HG02623 (cell line): ENCODE measurements at regions not wholly inside any gene's neighbourhood (a gene's known extent, or its start where the extent isn't known, plus 50 kb on each side); places are given as distances from the start of the nearest gene placed in this dataset.

Experiments used
- ATAC-seq: cut with Tn5 transposase; IDR thresholded peaks from one replicate; pipeline ENCODE4 v1.9.1; 2021; ENCODE audit warnings: moderate library complexity; ENCODE audit not compliant: unreplicated experiment

DNA sequence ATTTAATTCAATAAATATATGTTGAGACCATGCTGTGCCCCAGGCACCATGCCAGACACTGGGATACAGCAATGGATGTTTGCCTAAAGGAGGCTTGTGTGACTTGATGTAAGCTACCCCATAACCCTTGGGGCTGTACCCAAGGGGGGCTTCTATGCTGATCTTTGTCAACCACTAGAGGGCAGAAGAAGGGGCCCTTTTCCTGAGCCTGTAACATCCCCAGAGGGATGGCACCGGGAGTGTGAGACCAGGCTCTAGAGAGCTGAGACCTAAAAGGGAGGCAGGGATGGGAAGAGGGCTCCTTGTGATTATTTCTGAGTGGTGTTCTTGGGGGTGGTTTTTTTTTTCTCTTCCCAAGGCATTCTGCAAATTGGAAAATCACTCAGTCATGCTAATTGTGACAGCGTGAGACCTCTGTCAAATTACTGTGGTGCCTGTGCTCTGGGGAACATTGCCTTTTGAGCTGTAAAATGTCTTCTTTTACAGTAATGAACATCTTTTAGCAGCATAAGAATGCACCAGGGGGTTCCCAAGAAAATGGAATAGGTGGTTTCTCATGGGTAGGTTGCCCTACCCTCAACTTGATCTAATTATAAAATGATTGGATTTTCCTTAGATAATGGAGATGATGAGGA is 138.7 kb upstream of the SLC24A3 start:
- no peak for ATAC-seq

DNA sequence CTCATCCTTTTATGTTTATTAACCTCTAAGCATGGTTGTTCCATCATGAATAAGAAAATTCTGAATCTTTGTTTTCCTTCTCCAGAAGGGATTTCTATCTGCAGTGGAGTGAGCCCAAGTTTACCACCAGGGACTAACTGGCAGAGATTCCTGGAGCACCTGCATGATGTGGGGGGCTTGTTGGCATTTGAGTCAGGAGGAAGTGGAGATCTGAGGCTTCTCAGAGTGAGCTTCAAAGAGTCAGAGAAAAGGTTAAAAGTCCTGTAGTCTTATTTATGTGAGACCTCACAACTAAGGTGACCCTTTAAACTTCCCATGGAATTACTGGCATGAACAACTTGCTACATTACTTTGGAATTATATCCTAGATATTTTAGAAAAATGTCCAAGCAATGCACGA is 138.1 kb upstream of the SLC24A3 start:
- ATAC-seq, result no peak

DNA sequence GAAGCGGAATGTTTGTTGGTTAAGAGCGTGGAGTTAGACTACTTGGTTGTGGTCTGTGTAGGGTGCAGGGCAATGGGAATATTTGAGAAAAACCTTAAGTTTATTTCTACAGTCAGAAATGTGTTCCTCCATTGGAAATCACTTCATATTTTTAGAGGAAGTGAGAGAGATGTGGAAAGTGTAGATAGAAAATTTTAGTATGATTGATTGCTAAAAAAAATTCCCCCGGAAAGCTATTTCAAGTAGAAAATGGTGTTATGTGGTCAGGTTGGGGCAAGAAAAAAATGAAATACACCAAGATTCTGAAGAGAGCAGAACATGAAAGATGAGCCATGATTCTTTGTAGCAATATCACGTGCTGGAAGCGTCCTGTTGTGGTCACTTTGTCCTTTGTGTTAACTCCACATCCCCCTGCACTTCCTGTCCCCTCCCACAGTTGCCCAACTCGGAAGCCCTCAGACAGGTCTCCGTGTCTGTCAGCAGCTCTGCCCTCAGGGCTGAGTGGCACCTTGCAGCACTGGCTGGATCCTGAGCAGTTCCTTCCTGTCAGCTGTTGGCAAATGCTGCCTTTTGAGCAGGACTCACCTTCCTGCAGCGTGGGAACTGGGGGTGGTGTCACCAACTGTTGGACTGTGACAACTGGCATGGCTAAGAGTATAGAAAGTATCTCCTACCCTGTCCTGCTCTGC is 137.5 kb upstream of the SLC24A3 start:
- no peak for ATAC-seq

DNA sequence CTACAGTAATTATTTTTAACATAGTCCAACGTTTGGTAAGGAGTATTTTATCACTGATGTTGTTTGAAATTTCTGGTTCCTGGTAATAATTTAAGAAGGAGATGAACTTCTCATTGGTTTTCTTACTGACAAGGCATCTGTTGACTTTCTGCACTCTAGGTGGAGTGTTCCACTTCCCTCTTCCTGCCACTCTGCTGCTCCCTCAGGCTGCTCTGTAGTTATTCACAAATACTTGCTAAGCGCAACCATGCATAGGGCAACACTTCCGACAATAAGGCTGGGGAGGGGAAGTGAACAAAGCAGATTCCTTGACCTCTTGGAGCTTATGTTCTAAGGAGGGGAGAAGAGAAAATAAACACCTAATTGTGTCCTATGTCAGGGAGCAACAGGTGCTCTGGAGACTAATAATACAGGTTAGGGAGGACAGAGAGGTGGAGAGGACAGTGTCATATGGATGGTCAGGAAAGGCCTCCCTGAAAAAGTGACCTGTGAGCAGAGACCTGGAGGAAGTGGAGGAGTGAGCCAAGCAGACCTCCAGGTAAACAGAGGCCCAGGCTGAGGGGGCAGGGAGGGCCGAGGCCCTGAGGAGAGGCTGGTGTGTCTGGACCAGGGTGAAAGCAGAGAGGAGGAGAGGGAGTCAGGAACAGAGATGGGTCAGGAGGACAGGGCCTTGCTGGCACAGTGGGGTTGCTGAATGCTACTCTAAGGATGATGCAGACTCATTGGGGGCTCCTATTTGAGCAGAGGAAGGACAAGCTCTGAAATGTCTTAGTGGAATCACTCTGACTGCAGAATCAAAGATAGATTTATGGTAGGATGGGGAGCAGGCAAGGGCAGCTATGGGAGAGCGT is 134.8 kb upstream of the SLC24A3 start:
- no peak for ATAC-seq

DNA sequence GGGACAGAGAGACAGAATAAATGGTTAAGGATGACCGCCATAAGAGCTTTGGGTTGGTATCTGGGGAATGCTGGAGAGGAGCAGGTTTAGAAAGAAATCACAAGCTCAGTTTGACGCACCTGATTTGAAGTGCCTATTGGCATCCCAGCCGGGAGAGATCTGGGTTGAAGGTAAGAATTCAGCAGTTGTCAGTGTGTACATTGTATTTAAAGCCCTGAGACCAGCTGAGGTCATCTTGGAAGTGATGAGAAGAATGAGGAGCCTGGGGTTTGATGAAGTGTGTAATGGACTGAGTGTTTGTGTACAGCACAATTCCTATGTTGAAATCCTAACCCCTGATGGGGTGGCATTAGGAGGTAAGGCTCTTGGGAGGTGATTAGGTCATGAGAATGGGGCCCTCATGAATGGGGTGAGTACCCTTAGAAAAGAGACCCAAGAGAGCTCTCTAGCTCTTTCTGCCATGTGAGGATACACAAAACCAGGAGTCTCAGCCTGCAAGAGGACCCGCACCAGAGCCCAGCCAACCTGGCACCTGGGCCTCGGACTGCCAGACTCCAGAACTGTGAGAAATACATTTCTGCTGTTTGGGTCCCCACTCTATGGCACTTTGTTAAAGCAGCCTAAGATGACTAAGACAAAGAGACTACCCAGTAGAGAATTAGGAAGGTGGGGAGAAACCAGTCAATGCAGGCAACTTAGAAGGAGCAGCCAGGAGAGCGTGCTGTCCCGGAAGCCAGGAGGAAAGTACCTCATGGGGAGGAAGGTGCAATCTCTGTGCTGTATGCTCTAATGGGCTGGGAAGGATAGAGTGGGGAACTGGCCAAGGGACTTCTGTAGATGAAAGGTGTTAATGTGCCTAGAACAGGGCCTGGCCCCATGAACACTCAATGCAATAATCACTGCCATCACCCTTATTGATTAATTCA is 133.7 kb upstream of the SLC24A3 start:
- no peak for ATAC-seq

DNA sequence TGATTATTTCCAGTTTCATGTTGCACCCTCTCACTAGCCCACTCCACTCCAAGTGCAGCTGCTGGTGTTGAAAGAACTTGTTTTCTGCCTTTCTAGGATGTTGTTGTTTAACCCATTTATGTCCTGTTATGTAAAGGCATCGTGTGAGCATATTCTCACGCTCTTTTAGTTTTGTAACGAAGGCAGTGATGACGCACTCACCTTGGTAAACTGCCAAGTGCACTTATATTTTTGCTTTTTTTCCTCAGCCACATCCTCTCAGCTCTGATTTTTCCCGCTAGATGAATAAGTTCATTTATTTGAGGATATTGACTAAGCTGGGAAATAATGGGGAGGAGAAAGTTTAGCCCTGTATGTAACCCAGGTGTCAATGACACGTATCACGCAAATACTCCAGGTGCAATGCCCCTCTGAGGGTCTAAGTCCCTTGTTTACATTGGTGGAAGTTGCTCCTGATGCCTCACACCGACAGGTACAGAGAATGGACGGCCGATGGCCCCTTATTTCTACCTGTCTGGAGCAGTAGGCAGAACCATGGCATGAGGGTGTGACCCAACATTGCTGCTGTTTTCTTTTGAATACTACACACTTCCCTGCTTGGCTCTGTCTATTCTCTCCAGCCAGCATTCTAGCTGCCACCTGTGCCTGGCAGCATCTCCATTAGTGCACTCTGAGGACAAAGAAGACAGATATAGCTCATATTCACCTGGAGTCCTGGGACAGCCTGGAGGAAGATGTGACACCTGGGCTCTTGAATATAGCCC is 132.7 kb upstream of the SLC24A3 start:
- ATAC-seq, result no peak

DNA sequence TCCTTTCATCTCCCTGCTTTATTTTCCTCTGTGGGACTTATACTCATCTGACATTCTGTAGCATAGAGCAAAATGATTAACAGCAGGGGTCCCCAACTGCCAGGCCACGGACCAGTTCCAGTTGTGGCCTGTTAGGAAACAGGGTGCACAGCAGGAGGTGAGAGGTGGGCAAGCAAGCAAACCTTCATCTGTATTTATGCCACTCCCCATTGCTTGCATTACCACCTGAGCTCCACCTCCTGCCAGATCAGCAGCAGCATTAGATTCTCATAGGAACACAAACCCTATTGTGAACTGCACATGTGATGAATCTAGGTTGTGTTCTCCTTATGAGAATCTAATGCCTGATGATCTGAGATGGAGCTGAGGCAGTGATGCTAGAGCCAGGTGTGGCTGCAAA is 130.5 kb upstream of the SLC24A3 start:
- no peak for ATAC-seq

DNA sequence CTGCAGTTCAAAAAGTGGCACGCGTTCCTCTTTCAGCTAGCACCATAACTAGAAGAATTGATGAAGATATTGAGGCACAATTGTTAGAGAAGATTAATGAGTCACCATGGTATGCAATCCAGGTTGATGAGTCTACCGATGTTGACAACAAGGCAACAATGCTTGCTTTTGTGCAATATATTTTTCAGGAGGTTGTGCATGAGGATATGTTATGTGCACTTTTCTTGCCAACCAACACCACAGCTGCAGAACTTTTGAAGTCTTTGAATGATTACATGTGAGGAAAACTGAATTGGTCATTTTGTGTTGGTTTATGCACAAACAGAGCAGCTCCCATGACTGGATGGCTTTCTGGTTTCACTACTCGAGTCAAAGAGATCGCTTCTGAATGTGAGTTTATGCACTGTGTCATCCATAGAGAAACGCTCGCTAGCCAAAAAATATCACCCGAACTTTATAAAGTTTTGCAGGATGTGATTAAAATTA is 129.3 kb upstream of the SLC24A3 start:
- ATAC-seq, result no peak

DNA sequence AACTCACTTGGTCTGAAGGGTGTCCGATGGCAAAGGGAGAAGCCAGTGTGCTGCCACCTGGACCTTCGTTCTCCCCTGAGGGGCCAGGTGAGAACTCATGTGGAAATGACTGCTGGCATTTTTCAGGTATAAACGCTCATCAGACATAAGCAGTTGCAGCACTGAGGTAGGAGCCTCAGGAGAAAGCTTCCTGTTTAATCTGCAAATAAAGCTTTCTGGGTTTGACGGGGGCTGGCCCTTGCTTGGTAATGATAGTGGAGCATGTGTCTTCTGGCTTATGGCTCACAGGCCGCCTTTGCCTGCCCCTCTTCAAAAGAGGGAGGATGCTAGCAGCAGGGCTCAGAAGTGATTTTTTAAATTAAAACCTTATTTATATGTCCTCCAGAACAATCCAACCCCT is 122.1 kb upstream of the SLC24A3 start:
- ATAC-seq, result no peak

DNA sequence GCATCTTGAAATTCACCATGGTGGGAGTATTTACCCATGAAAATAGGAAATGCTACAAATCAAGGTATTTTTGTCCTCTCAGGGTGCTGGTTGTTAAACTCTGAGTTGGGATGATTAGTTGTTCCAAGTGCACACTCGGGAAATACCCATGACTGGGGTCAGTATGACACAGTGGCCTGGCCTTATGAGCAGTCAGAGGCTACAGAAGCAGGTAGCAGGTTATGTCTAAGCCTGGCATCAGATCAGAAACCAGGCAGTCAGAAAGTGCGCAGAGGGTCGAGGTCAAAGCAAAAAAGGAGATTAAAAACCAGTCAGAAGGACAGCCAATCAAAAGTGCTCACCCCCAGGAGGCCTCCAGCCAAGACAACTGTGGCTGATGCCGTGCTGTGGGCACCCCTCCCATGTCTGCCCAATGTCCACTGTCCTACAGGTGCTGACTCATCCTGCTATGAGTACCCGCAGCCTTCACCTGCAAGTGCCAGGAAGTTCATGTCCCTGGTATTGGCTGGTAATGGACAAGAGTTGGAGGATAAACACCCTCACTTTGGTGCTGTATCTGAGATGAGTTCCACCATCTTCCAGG is 117.4 kb upstream of the SLC24A3 start:
- no peak for ATAC-seq

DNA sequence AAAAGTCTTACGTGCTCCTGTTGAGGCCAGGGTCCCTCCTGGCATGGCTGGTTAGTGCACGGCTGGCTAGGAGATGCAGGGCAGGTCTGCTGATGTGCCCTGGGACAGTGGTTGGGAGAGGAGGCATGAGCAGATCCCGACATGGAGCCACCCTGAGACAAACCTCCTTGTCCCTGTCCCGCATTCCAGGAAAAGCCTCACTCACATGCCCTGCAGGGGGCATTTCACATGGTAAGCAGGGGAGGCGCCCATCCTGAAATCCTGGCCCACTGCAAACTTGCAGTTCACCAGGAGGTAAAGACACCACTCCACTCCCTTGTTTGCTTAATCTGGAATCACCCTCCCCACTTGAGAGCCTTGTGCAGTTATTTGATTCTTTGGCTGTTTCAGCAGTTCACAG is 116.7 kb upstream of the SLC24A3 start:
- ATAC-seq, result no peak

DNA sequence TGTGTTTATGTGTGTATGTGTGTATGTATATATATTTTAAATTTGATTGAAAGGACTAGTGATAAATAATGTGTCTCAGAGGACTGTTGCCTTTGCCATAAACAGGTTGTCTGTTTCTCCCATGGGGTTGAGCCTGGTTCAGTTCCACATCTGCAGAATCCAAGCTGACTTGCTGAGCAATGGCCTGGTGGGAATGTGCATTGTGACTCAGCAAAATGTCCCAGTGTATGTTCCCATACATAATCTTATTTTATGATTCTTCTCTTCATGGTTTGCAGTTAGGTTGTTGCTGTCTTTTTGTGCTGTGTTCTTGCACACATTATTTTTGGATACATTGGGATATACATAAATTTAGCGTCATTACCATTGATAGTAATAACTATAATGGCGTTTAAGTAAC is 115.6 kb upstream of the SLC24A3 start:
- ATAC-seq, result no peak

DNA sequence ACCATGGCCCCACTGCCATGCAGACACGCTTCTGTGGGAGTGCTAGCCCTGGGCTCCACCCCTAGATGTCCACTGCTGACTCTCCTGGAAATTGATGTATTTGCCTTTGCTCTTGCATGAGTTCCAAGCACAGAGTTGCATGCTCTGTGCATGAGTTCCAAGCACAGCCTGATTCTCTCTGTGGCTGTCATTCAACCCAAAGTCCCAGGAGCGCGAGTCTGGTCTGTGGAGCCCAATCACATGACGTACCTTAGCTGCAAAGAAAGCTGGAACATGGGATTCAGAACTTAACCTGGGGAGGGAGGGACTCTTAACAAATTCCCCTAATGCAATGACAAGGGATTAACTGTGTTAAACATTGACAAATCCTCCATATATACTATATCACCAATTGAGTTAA is 114.3 kb upstream of the SLC24A3 start:
- no peak for ATAC-seq

DNA sequence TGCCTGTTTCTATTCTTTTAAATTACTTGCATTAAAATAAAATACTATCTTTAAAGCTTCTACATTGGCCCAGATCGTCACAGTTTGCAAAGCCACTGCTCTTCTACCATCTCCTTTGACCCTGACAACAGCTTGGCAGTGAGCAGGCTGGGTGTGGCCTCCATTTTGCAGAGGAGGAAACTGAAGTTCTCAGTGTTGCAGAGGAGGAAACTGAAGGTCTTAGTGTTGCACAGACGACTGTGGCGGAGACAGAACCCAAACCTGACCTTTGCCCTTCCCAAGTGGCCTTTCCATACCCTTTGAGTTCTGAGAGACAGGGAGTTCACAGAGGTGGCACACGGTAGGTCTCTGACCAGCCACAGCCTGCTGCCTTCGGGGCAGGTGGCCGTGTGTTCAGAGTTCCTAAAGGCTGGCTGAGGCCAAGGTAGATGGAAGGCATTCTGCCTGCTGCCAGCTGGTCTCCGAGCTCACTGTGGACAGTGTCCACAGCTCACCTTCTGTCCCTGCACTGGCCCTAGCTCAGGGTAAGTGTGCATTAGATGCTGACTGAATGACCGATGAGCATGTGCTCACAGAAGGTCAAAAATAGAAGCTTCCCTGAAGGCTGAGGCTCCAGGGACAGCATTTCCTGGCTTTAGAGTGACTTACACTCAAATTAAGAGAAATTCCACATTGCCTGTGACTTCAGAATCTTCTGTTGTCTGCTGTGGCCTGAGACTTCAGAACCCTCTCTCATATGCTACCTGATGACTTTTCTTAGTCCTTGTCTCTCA is 113.5 kb upstream of the SLC24A3 start:
- no peak for ATAC-seq

DNA sequence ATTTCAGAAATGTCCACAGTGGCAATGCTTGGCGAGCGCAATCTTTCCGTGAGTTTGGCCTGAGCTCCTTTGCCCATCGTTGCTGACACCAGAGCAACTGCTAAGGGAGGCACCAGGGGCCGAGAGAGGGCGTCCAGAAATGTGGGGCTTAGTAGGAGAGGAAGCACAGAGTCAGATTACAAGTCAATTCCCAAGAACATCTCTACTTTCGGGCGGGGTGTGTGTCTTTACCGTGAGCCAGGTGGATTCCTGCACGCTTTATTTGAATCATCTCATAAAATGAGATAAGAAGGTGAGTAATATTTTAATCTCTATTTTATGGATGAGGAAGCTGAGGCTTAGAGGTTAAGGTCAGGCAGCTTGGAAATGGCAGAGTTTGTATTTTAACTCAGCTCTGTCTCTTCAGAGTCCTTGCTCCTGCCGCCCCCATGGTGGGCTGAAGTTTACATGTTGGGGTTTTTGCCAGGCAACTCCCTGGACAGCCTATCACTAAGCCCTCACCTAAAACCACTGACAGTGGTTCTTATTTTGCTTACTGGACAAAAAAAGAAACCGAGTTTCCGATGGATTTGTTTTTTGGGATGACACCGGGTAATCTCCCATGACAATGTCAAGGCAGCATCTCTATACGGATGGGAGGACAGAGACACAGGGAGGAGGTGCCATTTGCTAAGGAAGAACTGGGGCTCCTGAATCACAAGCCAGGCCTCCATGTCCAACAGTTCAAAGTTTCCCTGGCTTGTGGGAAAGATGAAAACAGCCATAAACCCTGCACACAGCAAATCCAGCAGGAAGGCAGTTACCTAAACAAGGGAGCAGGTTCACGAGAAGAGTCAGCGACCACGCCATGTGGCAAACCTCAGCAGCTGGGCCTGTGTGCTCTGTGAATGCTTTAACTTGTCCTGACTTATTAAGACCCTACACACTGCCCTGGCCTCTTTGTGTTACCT is 112.6 kb upstream of the SLC24A3 start:
- no peak for ATAC-seq

DNA sequence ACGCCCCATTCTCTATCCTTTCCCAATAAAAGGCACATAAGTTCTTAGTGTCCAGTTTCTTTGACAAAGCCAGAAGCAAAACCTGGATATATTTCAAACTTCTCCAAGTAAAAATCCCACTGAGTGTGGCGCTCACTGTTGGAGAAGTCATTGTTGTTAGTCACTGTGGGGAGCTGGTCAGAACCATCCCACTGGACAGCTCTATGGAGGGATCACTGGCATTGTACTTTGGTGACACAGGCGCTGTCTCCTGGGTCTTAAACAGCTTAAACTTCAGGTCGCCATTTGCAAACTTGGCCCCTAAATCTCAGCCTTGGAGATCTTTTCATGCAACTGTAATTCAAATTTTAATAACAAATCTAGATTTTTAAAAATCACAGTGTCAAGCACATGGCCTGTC is 111.5 kb upstream of the SLC24A3 start:
- ATAC-seq, result no peak

DNA sequence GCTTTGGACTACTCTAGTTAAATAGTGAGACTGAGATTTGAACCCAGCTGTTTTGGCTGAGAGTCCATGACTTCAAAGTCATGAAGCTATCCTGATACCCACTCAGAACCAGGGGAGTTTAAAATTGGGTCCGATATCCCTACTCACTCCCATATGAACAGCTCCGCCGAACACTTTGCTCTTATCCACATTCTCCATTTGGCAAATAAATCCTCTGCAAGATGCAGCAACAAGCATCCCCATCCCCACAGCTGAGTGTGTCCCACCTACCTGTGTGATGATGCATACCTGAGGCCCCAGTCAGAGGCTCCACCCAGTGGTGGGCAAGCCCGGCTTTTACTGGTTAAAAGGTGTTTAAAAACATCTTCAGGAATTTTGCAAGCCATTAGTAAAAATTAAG is 108.3 kb upstream of the SLC24A3 start:
- ATAC-seq, result no peak

DNA sequence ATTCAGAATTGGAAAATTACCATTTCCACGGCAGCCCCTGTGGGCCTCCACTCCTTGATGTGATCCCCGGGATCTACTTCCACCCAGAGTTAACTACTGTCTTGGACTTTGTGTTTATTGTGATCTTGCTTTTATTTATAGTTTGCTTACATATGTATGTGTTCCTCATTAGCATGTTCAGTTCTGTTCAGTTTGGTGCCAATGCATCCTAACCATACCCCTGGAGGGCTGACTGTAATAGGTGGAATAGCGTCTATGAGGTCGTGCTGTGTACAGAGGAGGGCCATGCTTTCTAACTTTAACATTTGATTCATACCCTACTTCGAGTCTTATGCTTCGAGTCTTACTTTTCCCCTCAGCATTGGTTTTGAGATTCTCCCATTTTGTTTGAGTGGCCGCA is 104.3 kb upstream of the SLC24A3 start:
- ATAC-seq, result no peak
